Activated CD8-positive, alpha-beta memory T cell treated with anti-CD3 and anti-CD28 coated beads for 4 hours (primary cell): ENCODE measurements at regions not wholly inside any gene's neighbourhood (a gene's known extent, or its start where the extent isn't known, plus 50 kb on each side); places are given as distances from the start of the nearest gene placed in this dataset.
A peak's percentile ranks its signal among the peaks of the same experiment; 100 is the strongest.

Experiments
- DNase-seq, 2 donors: peaks; one replicate each; pipeline ENCODE4 v3.0.0-alpha.2; 2020; ENCODE audit warnings: low read depth in 2 of 2

DNA sequence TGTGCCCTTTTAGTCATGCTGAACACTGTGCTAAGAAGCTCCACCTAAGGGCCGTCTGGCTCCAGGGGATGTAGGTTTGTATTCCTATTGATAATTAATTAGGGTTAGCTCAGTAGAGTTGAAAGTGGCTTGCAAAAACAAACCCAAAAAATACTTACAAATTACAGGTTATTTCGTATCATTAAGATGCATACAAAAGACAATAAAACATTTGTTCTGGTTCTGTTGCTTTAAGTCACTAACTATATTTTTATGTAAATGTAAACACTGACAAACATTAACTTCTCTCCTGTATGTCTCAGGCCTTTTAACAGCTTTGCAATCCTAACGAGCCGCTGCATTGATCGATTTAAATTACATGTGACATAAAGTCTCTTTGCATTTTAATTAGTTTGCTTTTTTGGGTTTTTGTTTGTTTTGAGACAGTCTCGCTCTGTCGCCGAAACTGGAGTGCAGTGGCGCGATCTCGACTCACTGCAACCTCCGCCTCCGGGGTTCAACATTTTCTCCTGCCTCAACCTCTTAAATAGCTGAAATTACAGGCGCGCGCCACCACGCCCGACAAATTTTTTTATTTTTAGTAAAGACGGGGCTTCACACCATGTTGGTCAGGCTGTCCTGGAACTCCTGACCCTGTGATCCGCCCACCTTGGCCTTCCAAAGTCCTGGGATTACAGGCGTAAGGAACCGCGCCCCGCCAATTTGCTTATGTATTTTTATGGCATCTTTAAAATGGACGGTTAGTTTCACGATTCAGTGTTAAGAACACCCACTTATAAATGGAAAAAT, 110.9 kb downstream of the HFE start:
- DNase-seq: no peak

DNA sequence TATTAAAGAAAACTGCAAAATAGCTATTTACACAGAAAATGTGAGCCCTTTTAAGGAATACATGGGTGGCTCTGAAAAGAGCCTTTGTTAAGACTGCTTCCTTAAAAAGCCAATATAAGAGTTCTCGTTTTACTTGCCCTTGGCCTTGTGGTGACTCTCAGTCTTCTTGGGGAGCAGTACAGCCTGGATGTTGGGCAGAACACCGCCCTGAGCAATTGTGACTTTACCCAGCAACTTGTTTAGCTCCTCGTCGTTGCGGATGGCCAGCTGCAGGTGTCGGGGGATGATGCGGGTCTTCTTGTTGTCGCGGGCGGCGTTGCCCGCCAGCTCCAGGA, 111.5 kb downstream of the HFE start:
- DNase-seq: no peak

DNA sequence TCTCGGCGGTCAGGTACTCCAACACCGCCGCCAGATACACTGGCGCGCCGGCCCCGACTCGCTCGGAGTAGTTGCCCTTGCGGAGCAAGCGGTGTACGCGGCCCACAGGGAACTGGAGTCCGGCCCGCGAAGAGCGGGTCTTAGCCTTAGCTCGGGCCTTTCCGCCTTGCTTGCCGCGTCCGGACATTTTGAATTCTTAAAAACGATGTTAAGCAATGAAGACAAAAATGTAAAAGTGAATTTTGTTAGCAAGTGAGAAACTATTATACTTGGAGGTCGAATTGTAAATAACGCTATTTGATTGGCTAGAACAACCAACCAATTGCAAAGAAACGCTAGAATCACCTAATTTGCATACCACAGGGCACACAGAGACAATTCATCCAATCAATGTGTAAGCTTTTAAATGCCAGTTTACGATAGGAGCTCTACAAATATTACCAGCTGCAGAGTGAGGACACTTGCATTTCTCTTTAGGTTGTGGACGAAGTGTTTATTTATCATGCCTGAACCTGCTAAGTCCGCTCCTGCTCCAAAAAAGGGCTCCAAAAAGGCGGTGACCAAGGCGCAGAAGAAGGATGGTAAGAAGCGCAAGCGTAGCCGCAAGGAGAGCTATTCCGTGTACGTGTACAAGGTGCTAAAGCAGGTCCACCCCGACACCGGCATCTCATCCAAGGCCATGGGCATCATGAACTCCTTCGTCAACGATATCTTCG, 112.0 kb downstream of the HFE start:
- DNase-seq: peak in 1 of 2 donors; percentile 45

DNA sequence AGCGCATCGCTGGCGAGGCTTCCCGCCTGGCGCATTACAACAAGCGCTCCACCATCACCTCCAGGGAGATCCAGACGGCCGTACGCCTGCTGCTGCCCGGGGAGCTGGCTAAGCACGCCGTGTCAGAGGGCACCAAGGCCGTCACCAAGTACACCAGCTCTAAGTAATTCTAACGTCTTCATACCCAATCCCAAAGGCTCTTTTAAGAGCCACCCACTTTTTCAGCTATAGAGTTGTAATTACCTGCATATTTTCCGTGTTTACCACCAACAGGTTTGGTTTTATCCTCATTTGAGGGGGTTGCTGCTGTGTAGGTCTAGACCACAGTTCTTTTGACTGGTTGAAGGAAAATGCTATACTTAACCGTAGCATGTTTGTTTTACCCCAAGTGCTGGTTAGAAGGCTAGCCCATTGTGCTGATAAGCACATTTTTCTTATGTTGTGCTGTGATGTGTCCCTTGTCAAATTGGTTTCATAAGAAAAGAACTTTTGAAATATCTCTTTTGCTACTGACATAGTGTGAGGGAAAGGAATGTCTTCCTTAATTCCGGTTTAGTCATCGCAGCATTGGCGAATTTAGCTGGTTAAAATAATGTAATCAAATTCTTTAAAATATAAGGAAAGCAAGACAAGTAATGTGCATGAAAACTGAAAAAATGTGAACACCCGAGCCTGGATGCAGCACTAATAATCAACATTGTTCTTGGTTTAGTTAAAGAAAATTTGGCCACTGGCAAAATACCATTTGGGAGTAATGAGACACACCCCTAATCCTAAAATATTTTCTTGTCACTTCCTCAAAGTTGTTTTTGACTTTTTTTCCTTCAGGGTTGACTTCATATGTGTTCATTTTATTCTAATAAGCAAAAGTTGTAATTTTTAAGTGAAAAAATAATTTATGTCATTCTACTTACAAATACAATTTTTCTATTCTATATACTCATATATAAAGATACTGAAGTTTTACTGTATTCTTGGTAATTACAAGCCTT, 112.8 kb downstream of the HFE start:
- DNase-seq: no peak

DNA sequence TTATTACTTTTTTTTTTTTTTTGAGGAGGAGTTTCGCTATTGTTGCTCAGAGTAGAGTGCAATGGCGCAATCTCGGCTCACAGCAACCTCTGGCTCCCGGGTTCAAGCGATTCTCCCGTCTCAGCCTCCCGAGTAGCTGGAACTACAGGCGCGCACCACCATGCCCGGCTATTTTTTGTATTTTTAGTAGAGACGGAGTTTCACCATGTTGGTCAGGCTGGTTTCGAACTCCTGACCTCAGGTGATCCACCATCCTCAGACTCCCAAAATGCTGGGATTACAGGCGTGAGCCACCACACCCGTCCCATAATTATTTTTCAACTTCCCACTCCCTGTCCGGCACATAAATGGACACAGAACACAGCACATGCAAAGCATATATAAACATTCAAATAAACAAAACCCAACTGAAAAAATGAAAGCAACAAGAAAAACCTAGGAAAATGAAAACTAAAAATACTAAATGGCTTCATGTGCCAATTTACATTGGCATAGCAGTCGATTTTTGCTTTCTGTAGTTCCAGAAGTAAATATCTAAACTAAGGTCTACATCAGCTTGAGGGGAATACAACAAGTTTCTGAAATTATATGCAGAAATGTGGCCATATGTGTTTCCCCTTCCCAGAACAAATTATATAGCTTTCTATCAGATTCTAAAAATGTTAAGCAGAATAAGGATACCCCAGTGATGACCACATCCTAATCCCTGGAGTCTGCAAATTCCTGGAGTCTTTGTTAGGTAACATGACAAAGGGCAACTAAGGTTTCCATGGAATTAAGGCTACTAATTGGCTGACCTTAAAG, 113.9 kb downstream of the HFE start:
- DNase-seq: no peak

DNA sequence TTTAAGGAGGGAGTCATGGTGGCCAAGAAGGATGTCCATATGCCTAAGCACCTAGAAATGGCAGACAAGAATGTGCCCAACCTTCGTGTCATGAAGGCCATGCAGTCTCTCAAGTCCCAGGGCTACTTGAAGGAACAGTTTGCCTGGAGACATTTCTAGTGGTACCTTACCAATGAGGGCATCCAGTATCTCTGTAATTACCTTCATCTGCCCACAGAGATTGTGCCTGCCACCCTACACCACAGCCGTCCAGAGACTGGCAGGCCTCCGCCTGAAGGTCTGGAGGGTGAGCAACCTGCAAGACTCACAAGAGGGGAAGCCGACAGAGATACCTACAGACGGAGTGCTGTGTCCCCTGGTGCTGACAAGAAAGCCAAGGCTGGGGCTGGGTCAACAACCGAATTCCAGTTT, 115.0 kb downstream of the HFE start:
- no peak for DNase-seq

DNA sequence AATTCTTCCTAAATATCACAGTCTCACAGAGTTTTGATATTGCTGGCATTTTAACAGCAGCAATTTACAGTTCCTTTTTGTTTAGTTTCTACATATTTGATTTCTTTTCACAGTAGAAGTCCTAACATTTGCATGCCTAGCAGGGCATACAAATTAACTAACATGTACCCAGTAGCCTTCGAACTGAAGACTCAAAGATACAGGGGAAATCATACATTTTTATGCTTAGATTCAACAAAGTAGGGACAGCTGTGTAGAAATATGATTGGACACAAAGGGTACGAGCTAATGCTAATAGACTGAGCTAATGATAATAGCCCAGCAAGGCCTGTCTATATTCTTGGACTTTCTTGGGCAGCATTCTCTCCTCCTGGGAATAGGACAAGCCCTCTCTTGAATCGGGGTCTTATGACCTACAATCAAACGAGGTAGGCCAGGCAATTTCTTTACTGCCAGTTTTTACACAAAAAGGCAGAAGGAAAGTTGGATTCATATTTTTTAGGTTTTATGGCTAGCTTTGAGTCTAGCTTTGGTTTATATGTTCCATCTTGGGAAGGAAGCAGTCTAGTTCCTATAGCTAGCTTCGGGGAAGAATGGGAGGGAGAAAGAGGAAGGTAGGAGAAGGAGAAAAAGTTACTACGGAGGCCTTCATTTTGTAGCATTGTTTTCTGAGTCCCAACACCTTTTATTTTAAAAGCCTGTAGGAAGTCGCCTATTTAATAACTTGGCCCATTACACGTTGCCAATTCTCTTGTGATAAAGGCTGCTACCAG, 115.8 kb downstream of the HFE start:
- no peak for DNase-seq

DNA sequence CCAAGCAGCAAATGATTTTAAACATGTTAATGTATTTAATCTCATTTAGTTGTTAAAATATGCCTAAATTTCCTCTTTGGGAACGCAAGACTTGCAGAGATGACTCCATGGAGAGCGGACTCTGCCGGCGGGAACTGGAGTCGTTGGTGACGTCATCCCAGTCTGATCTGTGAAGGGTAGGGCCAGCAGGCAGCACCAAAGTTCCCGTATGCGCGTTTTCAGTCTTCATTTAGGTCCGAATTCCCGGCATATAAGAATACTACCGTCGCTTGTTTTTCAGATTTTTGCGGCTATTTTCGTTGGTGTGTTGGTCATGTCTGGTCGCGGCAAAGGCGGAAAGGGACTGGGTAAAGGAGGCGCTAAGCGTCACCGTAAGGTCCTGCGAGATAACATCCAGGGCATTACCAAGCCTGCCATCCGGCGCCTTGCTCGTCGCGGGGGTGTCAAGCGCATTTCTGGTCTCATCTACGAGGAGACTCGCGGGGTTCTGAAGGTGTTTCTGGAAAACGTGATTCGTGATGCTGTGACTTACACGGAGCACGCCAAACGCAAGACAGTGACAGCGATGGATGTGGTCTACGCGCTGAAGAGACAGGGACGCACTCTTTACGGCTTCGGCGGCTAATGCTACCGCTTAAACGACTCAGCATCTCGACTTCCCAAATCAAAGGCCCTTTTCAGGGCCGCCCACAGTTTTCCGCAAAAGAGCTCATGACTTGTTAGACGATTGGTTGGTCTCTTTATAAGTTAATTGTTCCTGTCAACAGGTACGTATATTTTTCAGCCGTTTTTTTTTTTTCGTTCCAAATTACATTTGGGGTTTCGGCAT, 117.3 kb downstream of the HFE start:
- peak; percentile 69 to 72 for DNase-seq

DNA sequence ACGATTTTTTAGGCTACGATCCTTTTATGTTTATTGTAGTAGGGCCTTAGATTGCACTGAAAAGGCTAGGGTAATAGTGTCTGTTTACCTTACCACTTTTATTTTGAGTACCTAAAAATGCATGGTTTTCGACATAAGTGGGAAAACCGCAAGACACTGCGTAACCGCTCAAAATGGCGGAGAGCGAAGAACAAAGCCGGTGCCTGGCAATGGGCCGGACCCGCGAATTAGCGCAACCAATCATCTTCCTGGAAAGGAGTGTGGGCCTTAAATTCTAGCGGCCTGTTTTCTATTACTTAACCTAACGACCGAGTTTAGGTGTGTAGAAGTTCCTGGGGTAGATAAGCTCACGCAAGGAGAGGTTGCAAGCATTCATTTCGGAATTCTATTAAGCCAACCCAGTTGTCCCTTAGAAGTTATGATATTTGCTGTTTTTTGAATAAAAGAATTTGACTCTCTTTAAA, 118.0 kb downstream of the HFE start:
- peak; percentile 62 to 71 for DNase-seq

DNA sequence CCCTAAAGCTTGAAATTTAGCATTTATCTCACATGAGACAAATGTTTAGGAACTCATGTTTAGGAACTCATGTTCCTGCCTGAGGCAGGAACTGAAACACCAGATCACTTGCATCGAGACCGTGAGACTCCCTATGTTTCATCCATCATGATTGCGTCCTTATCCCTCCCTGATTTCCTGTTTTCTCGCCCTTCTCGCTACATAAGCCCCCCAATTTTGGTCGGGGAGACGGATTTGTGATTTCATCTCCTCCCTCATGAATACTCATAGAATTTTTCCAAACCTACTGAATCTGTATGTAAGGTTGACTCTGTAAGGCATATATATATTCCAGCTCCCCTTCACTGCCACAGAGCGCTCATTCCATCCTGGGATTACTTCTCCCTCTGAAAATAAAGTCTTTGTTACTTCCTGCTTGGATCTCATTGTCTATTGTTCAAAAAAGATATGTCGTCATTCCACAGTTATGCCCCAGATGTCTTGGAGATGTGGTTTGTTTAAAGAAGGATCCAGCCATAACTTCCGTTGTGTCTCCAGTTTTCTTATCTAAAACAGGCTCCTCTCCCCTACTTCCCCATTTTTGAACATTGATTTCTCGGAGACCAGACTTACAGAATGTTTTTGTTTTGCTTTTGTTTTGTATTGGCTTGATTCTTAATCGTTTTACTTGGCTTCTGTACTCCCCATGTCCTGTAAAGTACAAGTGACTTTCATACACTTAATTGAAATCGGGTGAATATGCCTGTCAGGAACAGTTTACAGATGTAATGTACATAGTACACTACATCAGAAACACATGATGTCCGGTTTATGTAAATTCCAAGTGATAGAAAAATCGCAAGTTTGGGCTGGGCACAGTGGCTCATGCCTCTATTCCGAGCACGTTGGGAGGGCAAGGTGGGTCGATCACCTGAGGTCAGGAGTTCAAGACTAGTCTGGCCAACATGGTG, 118.7 kb downstream of the HFE start:
- no peak for DNase-seq

DNA sequence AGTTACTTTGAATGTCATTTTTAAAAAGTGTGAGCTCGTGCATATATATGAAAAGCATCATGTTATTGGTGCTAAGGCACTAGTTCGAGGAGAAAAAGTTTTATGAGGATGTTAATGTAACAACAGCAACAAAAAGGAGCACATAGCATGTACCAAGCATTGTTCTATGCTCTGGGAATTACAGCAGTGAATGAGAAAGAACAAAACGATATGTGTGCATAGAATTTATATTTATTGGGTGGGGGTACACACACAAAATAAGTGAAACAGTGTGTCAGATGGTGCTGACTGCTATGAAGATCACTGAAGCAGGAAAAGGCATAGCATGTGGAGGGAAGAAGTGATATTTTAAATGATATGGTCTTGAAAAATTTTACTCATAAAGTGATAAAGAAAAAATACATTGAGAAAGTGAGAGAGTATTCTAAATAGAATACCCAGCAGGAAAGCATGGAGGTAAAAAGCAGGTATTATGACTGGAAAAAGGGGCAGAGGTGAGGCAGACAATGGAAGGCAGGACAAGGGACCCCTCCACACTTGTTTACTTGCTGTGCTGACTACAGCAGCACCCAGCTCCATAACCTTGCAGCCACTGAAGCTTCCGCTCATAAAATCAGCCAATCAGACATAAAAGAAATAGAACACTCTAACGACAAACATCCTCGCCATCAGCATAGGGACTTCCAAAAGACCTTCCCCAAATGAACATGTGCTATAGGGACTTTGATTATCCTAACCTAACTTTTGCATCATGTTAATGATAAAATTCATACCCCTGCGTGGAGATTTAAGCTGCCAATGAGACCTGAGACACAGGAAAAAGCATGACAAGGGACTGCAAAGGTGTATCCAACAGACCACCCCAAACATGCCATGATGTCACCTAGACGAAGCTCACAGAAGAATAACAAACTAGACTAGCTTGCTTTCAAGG, 119.9 kb downstream of the HFE start:
- no peak for DNase-seq

DNA sequence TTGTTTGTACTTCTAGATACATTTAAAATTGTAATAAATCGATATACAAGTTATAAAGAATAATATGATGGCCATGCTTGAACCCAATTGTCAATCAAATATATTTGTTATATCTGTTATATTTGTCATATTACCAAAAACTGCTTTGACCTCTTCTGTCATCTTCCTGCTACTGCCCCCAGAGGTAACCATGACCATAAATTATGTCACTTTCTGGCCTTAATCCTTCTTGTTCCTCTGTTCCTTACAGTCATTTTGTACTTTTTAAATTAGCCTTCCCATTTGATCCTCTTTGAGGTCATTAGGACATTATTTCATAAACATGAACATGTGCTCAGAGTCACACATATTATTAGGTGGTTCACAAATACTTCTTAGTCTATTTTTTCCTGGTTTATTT, 124.7 kb downstream of the HFE start:
- DNase-seq: no peak

DNA sequence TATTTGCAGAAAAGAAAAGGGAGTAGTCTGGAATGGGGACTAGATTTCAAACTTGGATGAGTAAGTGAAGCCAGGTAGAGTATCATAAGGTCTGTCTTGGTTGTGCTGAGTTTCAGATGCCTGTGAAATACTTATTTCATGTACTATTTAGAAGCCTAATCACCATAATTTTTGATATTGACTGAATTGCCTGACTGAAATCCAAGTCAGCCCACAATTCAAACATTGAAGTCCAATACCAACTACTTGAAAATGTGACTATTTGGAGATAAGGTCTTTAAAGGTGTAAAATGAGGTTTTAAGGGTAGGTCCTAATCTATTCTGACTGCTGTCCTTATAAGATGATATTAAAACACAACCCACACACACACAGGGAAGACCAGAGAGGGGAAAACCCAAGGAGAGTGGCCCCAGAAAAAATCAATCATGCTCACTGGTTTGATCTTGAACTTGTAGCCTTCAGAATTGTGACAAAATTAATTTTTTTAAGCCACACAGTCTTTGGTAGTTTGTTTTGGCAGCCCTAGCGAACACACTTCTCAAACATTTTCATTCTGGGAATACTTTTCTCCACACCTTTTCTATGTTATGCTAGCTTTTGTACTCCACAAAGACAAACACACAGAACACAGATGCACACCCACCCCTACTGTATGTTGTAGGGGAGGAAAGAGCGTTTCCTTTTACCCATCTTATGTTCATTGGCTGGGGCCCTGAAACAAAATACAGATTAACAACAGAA, 126.3 kb downstream of the HFE start:
- DNase-seq: no peak

DNA sequence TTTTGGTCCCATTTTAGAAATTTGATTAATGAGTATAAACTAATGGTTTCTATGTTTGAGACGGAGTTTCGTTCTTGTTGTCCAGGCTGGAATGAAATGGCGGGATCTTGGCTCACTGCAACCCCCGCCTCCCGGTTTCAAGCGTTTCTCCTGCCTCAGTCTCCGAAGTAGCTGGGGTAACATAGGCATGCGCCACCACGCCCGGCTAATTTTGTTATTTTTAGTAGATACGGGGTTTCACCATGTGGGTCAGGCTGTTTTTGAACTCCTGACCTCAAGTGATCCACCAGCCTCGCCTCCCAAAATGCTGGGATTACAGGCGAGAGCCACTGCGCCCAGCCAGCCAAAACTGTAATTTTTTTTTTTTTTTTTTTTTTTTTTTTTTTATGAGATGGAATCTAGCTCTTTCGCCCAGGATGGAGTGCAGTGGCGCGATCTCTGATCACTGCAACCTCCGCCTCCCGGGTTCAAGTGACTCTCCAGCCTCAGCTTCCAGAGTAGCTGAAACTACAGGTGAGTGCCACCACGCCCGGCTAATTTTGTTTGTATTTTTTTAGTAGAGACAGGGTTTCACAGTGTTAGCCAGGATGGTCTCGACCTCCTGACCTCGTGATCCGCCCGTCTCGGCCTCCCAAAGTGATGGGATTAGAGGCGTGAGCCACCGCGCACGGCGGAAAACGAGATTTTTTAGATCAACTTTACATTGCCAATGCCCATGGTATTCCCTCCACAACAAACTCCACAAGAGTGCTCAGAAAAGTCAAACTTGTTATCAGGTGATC, 127.8 kb downstream of the HFE start:
- no peak for DNase-seq

DNA sequence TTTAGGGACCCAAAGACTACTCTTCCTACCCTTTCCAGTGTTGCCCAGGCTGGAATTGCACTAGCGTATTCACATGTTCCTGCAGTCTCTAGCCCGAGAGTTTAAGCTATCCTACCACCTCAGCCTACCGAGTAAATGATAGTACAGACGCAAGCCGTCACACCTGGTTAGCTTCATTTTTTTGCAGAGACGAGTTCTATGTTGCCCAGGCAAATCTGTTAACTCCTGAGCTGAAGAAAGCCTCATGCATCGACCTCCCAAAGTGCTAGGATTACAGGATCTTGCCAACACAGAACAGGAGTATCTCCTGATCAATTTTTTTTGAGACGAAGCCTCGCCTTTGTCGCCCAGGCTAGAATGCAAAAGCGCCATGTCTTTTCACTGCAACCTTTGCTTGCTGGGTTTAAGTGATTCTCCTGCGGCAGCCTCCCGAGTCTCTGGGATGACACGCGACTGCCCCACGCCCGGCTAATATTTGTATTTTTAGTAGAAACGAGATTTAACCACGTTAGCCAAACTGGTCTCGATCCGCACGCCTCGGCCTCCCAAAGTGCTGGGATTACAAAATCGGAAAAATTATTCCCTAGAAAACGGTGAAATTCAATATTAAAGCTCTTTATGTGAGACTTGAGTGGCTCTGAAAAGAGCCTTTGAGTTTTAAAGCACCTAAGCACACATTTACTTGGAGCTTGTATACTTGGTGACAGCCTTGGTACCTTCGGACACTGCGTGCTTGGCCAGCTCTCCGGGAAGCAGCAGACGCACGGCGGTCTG, 128.5 kb downstream of the HFE start:
- no peak for DNase-seq
